ENCODE measurements at regions not wholly inside any gene's neighbourhood (a gene's known extent, or its start where the extent isn't known, plus 50 kb on each side); places are given as distances from the start of the nearest gene placed in this dataset.

GRCh38 chr5:174793684-174794328 lies 69.4 kb downstream of the MSX2 start:
- TF ChIP-seq, protein P1, sequence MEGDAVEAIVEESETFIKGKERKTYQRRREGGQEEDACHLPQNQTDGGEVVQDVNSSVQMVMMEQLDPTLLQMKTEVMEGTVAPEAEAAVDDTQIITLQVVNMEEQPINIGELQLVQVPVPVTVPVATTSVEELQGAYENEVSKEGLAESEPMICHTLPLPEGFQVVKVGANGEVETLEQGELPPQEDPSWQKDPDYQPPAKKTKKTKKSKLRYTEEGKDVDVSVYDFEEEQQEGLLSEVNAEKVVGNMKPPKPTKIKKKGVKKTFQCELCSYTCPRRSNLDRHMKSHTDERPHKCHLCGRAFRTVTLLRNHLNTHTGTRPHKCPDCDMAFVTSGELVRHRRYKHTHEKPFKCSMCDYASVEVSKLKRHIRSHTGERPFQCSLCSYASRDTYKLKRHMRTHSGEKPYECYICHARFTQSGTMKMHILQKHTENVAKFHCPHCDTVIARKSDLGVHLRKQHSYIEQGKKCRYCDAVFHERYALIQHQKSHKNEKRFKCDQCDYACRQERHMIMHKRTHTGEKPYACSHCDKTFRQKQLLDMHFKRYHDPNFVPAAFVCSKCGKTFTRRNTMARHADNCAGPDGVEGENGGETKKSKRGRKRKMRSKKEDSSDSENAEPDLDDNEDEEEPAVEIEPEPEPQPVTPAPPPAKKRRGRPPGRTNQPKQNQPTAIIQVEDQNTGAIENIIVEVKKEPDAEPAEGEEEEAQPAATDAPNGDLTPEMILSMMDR (IDR thresholded peaks at IDR 0.05) = peak; percentile 84
- no peak for TF ChIP-seq SP1 (CRISPR knock-in tag; conservative IDR thresholded peaks at IDR 0.05)
- no peak for TF ChIP-seq ZNF423 (CRISPR knock-in tag; IDR thresholded peaks at IDR 0.05)
- TF ChIP-seq NFE2L1 (CRISPR knock-in tag; IDR thresholded peaks at IDR 0.05) = no peak
- TF ChIP-seq ZBTB21 (CRISPR knock-in tag; IDR thresholded peaks at IDR 0.05; ENCODE audit: borderline replicate concordance) = no peak
- no peak for TF ChIP-seq E2F1 (CRISPR knock-in tag; IDR thresholded peaks at IDR 0.05)
- TF ChIP-seq SMAD3 (CRISPR knock-in tag; IDR thresholded peaks at IDR 0.05; ENCODE audit: borderline replicate concordance) = no peak
- TF ChIP-seq, protein P2, sequence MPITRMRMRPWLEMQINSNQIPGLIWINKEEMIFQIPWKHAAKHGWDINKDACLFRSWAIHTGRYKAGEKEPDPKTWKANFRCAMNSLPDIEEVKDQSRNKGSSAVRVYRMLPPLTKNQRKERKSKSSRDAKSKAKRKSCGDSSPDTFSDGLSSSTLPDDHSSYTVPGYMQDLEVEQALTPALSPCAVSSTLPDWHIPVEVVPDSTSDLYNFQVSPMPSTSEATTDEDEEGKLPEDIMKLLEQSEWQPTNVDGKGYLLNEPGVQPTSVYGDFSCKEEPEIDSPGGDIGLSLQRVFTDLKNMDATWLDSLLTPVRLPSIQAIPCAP (CRISPR knock-in tag; IDR thresholded peaks at IDR 0.05) = no peak
- no peak for TF ChIP-seq ATF3 (CRISPR knock-in tag; conservative IDR thresholded peaks at IDR 0.05)
- no peak for TF ChIP-seq FOXJ3 (CRISPR knock-in tag; IDR thresholded peaks at IDR 0.05; ENCODE audit: borderline replicate concordance)
- TF ChIP-seq ATF6 (CRISPR knock-in tag; IDR thresholded peaks at IDR 0.05) = no peak

Data from WTC11 (cell line).